Lower lobe of right lung (tissue), 2 donors: ENCODE measurements at regions not wholly inside any gene's neighbourhood (a gene's known extent, or its start where the extent isn't known, plus 50 kb on each side); places are given as distances from the start of the nearest gene placed in this dataset.

Source experiments
- ATAC-seq, 2 donors: fragments of 200-7000 bp; cut with Tn5 transposase; one replicate each; pipeline ENCODE4 v1.9.1; 2020 to 2022; ENCODE audit warnings: mild to moderate bottlenecking in 2 of 2, moderate library complexity in 2 of 2
- DNase-seq: peaks from one replicate; pipeline ENCODE4 v3.0.0-alpha.2; 2020
- H3K27ac ChIP-seq: fragments of 200-600 bp; one replicate; pipeline ENCODE4 v1.8.0; 2022
- H3K27me3 ChIP-seq: fragments of 200-600 bp; one replicate; pipeline ENCODE4 v1.8.0; 2022; ENCODE audit warnings: low read depth
- H3K36me3 ChIP-seq: fragments of 200-600 bp; one replicate; pipeline ENCODE4 v1.8.0; 2022; ENCODE audit warnings: mild to moderate bottlenecking
- H3K4me1 ChIP-seq: fragments of 200-600 bp; one replicate; pipeline ENCODE4 v1.8.0; 2022
- H3K4me3 ChIP-seq: fragments of 200-600 bp; one replicate; pipeline ENCODE4 v1.8.0; 2022; ENCODE audit warnings: mild to moderate bottlenecking
- H3K9me3 ChIP-seq: fragments of 200-600 bp; one replicate; pipeline ENCODE4 v1.8.0; 2022
- CTCF ChIP-seq: fragments of 200-600 bp; IDR thresholded peaks from one replicate; pipeline ENCODE4 v1.8.0; 2022; ENCODE audit warnings: antibody characterized with exemption, mild to moderate bottlenecking
- intact Hi-C: fragments of 100-400 bp; cut with DNase I; formaldehyde crosslinking; loops from one replicate; pipeline ENCODE4 v1.11.0; 2022
- donor health status: DM: no; HTN: yes; CAD: no; lungs with severe emphysema.

GRCh38 chr7:157480371-157481050 lies 143.7 kb downstream of the DNAJB6 start:
- DNase-seq = no peak
- Histone ChIP-seq H3K4me3 (no peak overlapping the region), H3K36me3 (no peaks in the 10 kb centered on the region), H3K27ac (no peak overlapping the region), H3K9me3 (no peaks in the 10 kb centered on the region), H3K27me3 (no peaks in the 10 kb centered on the region), H3K4me1 (no peaks in the 10 kb centered on the region)
- TF ChIP-seq CTCF = no peak
- no peak for ATAC-seq
- intact Hi-C loops = no loop called here

- intact Hi-C loops = no loop called here
- H3K27me3 ChIP-seq = no peaks in the 10 kb centered on the region
- no peaks in the 10 kb centered on the region for H3K9me3 ChIP-seq
- TF ChIP-seq CTCF = no peak
- H3K4me3 ChIP-seq = no peak overlapping the region
- ATAC-seq (no peak), DNase-seq (no peak)
- H3K36me3 ChIP-seq = no peaks in the 10 kb centered on the region
- no peaks in the 10 kb centered on the region for H3K4me1 ChIP-seq
- H3K27ac ChIP-seq = no peak overlapping the region
Measured at GRCh38 chr7:157481389-157481788, 144.6 kb downstream of the DNAJB6 start.

- no peak for ATAC-seq
- no peak overlapping the region for H3K4me3 ChIP-seq
- H3K27me3 ChIP-seq = no peaks in the 10 kb centered on the region
- no peaks in the 10 kb centered on the region for H3K4me1 ChIP-seq
- no peaks in the 10 kb centered on the region for H3K36me3 ChIP-seq
- no peak for DNase-seq
- no peak overlapping the region for H3K27ac ChIP-seq
- H3K9me3 ChIP-seq = no peaks in the 10 kb centered on the region
- TF ChIP-seq CTCF = no peak
- intact Hi-C loops = no loop called here
Measured at GRCh38 chr7:157482025-157482424, 145.2 kb downstream of the DNAJB6 start.

GRCh38 chr7:157482517-157483087 lies 145.8 kb downstream of the DNAJB6 start:
- no peak for TF ChIP-seq CTCF
- Histone ChIP-seq H3K4me1 (no peaks in the 10 kb centered on the region), H3K27ac (no peak overlapping the region), H3K27me3 (no peaks in the 10 kb centered on the region), H3K36me3 (no peaks in the 10 kb centered on the region), H3K4me3 (no peak overlapping the region), H3K9me3 (no peaks in the 10 kb centered on the region)
- DNase-seq (no peak), ATAC-seq (no peak)
- intact Hi-C loops = no loop called here

GRCh38 chr7:157483515-157483914 lies 146.7 kb downstream of the DNAJB6 start:
- H3K27me3 ChIP-seq = no peaks in the 10 kb centered on the region
- DNase-seq (no peak), ATAC-seq (no peak)
- no peak for TF ChIP-seq CTCF
- no peaks in the 10 kb centered on the region for H3K9me3 ChIP-seq
- no peak overlapping the region for H3K4me3 ChIP-seq
- no peaks in the 10 kb centered on the region for H3K36me3 ChIP-seq
- no peaks in the 10 kb centered on the region for H3K4me1 ChIP-seq
- intact Hi-C loops = no loop called here
- H3K27ac ChIP-seq = no peak overlapping the region
